HCT116 (cell line): ENCODE measurements at regions not wholly inside any gene's neighbourhood (a gene's known extent, or its start where the extent isn't known, plus 50 kb on each side); places are given as distances from the start of the nearest gene placed in this dataset.
A peak's percentile ranks its signal among the peaks of the same experiment; 100 is the strongest.
"Not testable (repeated sequence)": the region's sequence is repeated elsewhere in the genome, so short reads cannot be mapped to it uniquely, and the experiment has no call there.

Source experiments
- ATAC-seq: fragments of 200-7000 bp; cut with Tn5 transposase; 2 replicates; pipeline ENCODE4 v1.9.1; 2020; ENCODE audit warnings: mild to moderate bottlenecking, moderate library complexity
- BruUV-seq: library from RNA; stranded (reverse); fragments of 400-500 nt; replicated peaks from 2 replicates; lab custom pipeline; 2021; lab: Mats Ljungman, UMichigan
- CTCF ChIA-PET: fragments of 300-600 bp; sonication (Branson Sonifier 250); formaldehyde crosslinking; loops from one replicate; lab custom pipeline; 2021; ENCODE audit warnings: antibody characterized with exemption; lab: Charles Lee
- POLR2A ChIA-PET: fragments of 300-600, 350-600 bp; sonication (Branson Sonifier 250); formaldehyde crosslinking; loops from one replicate; lab custom pipeline; 2021; ENCODE audit warnings: antibody characterized with exemption; lab: Charles Lee
- RAD21 ChIA-PET, 2 experiments: fragments of 300-600 bp; sonication (Branson Sonifier 250); formaldehyde crosslinking; loops; one replicate each; lab custom pipeline; 2023; ENCODE audit warnings: low total read pairs in 2 of 2; ENCODE audit not compliant: uncharacterized antibody in 2 of 2, unreplicated experiment in 2 of 2, low non-redundant PET in 1 of 2; lab: Charles Lee
- DNase-seq: peaks from one replicate; pipeline ENCODE4 v3.0.0-alpha.2; 2010; ENCODE audit warnings: low read depth, low spot score
- H2AFZ ChIP-seq: fragments of 200-600 bp; shearing (Covaris generic), sonication (generic); 2 replicates; pipeline ENCODE4 v1.6.1; 2017; ENCODE audit warnings: low read depth, mixed run types, mixed read lengths, antibody characterized with exemption, low read length; ENCODE audit not compliant: poor library complexity, severe bottlenecking
- H3K27ac ChIP-seq: 2 replicates; pipeline ENCODE4 v1.5.1; 2012; ENCODE audit warnings: low read depth, low read length
- H3K27me3 ChIP-seq: fragments of 200-600 bp; sonication (generic); 2 replicates; pipeline ENCODE4 v1.6.1; 2016; ENCODE audit warnings: mixed run types, low read length, mixed read lengths; ENCODE audit not compliant: insufficient read depth
- H3K36me3 ChIP-seq, 2 experiments: fragments of 200-500 bp in 1 of 2; fragments of 200-600 bp in 1 of 2; sonication (Bioruptor generic) in 1 of 2; sonication (generic) in 1 of 2; 2 replicates each; pipeline versions ENCODE4 v1.5.1 to v1.6.1; 2014 to 2016; ENCODE audit warnings: low read length in 2 of 2, inconsistent platforms in 1 of 2, mixed read lengths in 1 of 2, mixed run types in 1 of 2; ENCODE audit not compliant: insufficient read depth in 2 of 2, control insufficient read depth in 1 of 2
- H3K4me1 ChIP-seq, 2 experiments: fragments of 200-600 bp in 1 of 2; sonication (generic) in 1 of 2; 2 replicates each; pipeline versions ENCODE4 v1.5.1 to v1.6.1; 2012 to 2017; ENCODE audit warnings: low read length in 2 of 2, inconsistent platforms in 1 of 2, mild to moderate bottlenecking in 1 of 2, mixed read lengths in 1 of 2, mixed run types in 1 of 2, moderate library complexity in 1 of 2; ENCODE audit not compliant: insufficient read depth in 2 of 2, control insufficient read depth in 1 of 2
- H3K4me2 ChIP-seq: fragments of 200-600 bp; sonication (generic); 2 replicates; pipeline ENCODE4 v1.6.1; 2017; ENCODE audit warnings: mixed run types, low read length, mixed read lengths
- H3K4me3 ChIP-seq, 2 experiments: fragments of 200-600 bp in 1 of 2; sonication (generic) in 1 of 2; replicated peaks in 1 of 2; 2 replicates each; pipeline ENCODE4 v1.5.1; 2011 to 2016; ENCODE audit warnings: low read length in 2 of 2, control low read depth in 1 of 2, low read depth in 1 of 2, mild to moderate bottlenecking in 1 of 2, mixed read lengths in 1 of 2, mixed run types in 1 of 2
- H3K79me2 ChIP-seq: fragments of 200-600 bp; sonication (generic); 2 replicates; pipeline ENCODE4 v1.6.1; 2017; ENCODE audit warnings: mild to moderate bottlenecking, mixed run types, low read length, moderate library complexity, mixed read lengths; ENCODE audit not compliant: insufficient read depth
- H3K9ac ChIP-seq: fragments of 200-600 bp; sonication (generic); 2 replicates; pipeline ENCODE4 v1.6.1; 2016; ENCODE audit warnings: low read length, mixed read lengths
- H3K9me2 ChIP-seq: fragments of 200-600 bp; sonication (generic), shearing (Covaris generic); 2 replicates; pipeline ENCODE4 v1.6.1; 2017; ENCODE audit warnings: mixed run types, mild to moderate bottlenecking, moderate library complexity; ENCODE audit not compliant: insufficient read depth
- H3K9me3 ChIP-seq, 2 experiments: fragments of 200-500 bp in 1 of 2; fragments of 200-600 bp in 1 of 2; sonication (Bioruptor generic) in 1 of 2; sonication (generic) in 1 of 2; 2 replicates each; pipeline ENCODE4 v1.6.1; 2014 to 2017; ENCODE audit warnings: low read length in 2 of 2, mixed read lengths in 2 of 2, inconsistent platforms in 1 of 2, low read depth in 1 of 2, mild to moderate bottlenecking in 1 of 2, mixed run types in 1 of 2, moderate library complexity in 1 of 2; ENCODE audit not compliant: control insufficient read depth in 1 of 2, insufficient read depth in 1 of 2
- H4K20me1 ChIP-seq: fragments of 200-600 bp; sonication (generic), shearing (Covaris generic); 2 replicates; pipeline ENCODE4 v1.6.1; 2017; ENCODE audit warnings: mixed run types, mild to moderate bottlenecking, moderate library complexity; ENCODE audit not compliant: insufficient read depth
- EGR1 ChIP-seq: IDR thresholded peaks from 2 replicates; pipeline ENCODE4 v1.6.1; 2012; ENCODE audit warnings: low read depth
- ELF1 ChIP-seq: IDR thresholded peaks from 2 replicates; pipeline ENCODE4 v1.6.1; 2012; ENCODE audit warnings: low read depth, borderline replicate concordance
- FOSL1 ChIP-seq: IDR thresholded peaks from 2 replicates; pipeline ENCODE4 v1.6.1; 2012; ENCODE audit warnings: low read depth
- JUND ChIP-seq: IDR thresholded peaks from 2 replicates; pipeline ENCODE4 v1.6.1; 2012
- POLR2A ChIP-seq: IDR thresholded peaks from 2 replicates; pipeline ENCODE4 v1.7.0; 2011; ENCODE audit warnings: borderline replicate concordance; ENCODE audit not compliant: insufficient read depth, insufficient read length; ENCODE audit errors: extremely low read depth
- REST ChIP-seq: IDR thresholded peaks from 2 replicates; pipeline ENCODE4 v1.6.1; 2012; ENCODE audit warnings: low read depth
- TCF7L2 ChIP-seq: IDR thresholded peaks from 2 replicates; pipeline ENCODE4 v1.7.0; 2011; ENCODE audit warnings: borderline replicate concordance, inconsistent platforms; ENCODE audit not compliant: insufficient read depth, insufficient read length; ENCODE audit errors: extremely low read depth
- YY1 ChIP-seq: IDR thresholded peaks from 2 replicates; pipeline ENCODE4 v1.6.1; 2011; ENCODE audit warnings: low read length, low read depth, moderate library complexity, mild to moderate bottlenecking; ENCODE audit not compliant: insufficient replicate concordance; ENCODE audit errors: extremely low read depth
- ZFX ChIP-seq: fragments of 450-650 bp; IDR thresholded peaks from 2 replicates; pipeline ENCODE4 v1.6.1; 2017
- intact Hi-C: fragments of 100-400 bp; cut with micrococcal nuclease; formaldehyde crosslinking; loops from 2 replicates; pipeline ENCODE4 v1.10.0; 2022

DNA sequence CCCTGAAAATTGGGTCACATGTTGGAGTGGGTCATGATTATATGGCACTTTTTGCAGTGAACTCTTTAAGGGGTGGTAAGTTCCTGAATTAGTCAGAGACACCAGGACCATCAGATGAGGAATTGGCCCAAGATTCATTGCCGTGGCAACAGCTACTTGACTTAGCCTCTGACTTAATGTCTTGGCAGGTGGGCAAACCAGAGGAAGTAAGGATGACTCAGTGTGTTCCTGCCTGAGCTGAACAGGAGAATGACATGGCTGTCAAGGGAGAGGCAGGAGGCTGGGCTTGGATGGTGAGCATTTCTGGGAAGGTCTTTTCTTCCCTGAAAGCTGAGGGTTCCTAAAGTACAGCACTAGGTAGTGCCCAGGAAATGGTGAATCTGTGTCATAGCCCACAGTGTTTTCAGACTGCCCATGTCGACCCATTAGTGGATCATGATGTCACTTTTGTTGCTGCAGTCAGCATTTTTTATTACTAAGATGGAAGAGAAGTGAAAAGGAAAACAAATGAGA lies 170.1 kb upstream of the PWP1 start (continued):
- TF ChIP-seq REST = no peak
- TF ChIP-seq FOSL1 = peak; percentile 48
- TF ChIP-seq ELF1 = no peak
- TF ChIP-seq YY1 = peak; percentile 10
- TF ChIP-seq JUND = peak; percentile 51
- no peak for TF ChIP-seq EGR1
- no peak for TF ChIP-seq POLR2A
- TF ChIP-seq ZFX = no peak
- no peak for TF ChIP-seq TCF7L2

DNA sequence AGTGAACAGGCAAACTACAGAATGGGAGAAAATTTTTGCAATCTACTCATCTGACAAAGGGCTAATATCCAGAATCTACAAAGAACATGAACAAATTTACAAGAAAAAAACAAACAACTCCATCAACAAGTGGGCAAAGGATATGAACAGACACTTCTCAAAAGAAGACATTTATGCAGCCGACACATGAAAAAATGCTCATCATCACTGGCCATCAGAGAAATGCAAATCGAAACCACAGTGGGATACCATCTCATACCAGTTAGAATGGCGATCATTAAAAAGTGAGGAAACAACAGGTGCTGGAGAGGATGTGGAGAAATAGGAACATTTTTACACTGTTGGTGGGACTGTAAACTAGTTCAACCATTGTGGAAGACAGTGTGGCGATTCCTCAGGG lies 167.8 kb upstream of the PWP1 start:
- H3K9me2 ChIP-seq, H3K27ac ChIP-seq, H3K27me3 ChIP-seq, intact Hi-C loops, RAD21 ChIA-PET, BruUV-seq, DNase-seq, CTCF ChIA-PET, H4K20me1 ChIP-seq, ATAC-seq, H2AFZ ChIP-seq, H3K79me2 ChIP-seq, H3K9ac ChIP-seq, H3K4me3 ChIP-seq, H3K36me3 ChIP-seq, H3K9me3 ChIP-seq, H3K4me2 ChIP-seq, POLR2A ChIA-PET: not testable (repeated sequence)
- peaks cover 8 to 12% of the 10 kb centered on the region in 2 experiments for H3K4me1 ChIP-seq
